ENCODE measurements at regions not wholly inside any gene's neighbourhood (a gene's known extent, or its start where the extent isn't known, plus 50 kb on each side); places are given as distances from the start of the nearest gene placed in this dataset.

GRCh38 chr22:23001463-23001862 is 68.9 kb upstream of the GNAZ start:
- Mint-ChIP-seq H3K27me3 (peaks cover 57 to 75% (median 63%) of the 10 kb centered on the region in 5 donors), H3K4me3 (no peak overlapping the region), H3K36me3 (peaks cover 0 to 15% (median 10%) of the 10 kb centered on the region in 5 donors), H3K4me1 (no peaks in the 10 kb centered on the region), H3K9me3 (peaks cover 11 to 36% (median 23%) of the 10 kb centered on the region in 11 donors), H3K27ac (no peak overlapping the region)
- no peaks in the 10 kb centered on the region for H3K27me3 ChIP-seq (ENCODE audit: control insufficient read depth in 2 of 2, insufficient read depth in 2 of 2, low read length in 2 of 2)
- POLR2A ChIA-PET: no interaction called here
- no peaks in the 10 kb centered on the region for H3K36me3 ChIP-seq (ENCODE audit: control insufficient read depth in 2 of 3, insufficient read depth in 3 of 3, low read length in 3 of 3)
- no peak overlapping the region for H3K27ac ChIP-seq (ENCODE audit: low read depth, low read length)
- no peak overlapping the region for H3K4me3 ChIP-seq (ENCODE audit: low read length)
- ATAC-seq (no peak), DNase-seq (no peak)
- CTCF ChIA-PET: no interaction called here
- H3K9me3 ChIP-seq (ENCODE audit: control insufficient read depth in 2 of 3, low read length in 3 of 3): peaks cover 0 to 11% (median 4%) of the 10 kb centered on the region in 3 experiments
- intact Hi-C loops (cut with micrococcal nuclease): no loop called here
- no peaks in the 10 kb centered on the region for H3K4me1 ChIP-seq (ENCODE audit: control insufficient read depth in 2 of 2, insufficient read depth in 2 of 2, low read length in 2 of 2)

- no peak for DNase-seq
- no peak overlapping the region for H3K27ac Mint-ChIP-seq
- peaks cover 1 to 24% (median 13%) of the 10 kb centered on the region in 11 donors for H3K9me3 Mint-ChIP-seq
- ChIA-PET CTCF (no interaction called here), POLR2A (no interaction called here)
- no peak for ATAC-seq
- Histone ChIP-seq H3K4me1 (ENCODE audit: control insufficient read depth in 2 of 2, insufficient read depth in 2 of 2, low read length in 2 of 2) (no peaks in the 10 kb centered on the region), H3K27ac (ENCODE audit: low read depth, low read length) (no peak overlapping the region), H3K4me3 (ENCODE audit: low read length) (no peak overlapping the region), H3K27me3 (ENCODE audit: control insufficient read depth in 2 of 2, insufficient read depth in 2 of 2, low read length in 2 of 2) (no peaks in the 10 kb centered on the region), H3K9me3 (ENCODE audit: control insufficient read depth in 2 of 3, low read length in 3 of 3) (peaks cover 0 to 2% (median under 1%) of the 10 kb centered on the region in 3 experiments), H3K36me3 (ENCODE audit: control insufficient read depth in 2 of 3, insufficient read depth in 3 of 3, low read length in 3 of 3) (no peaks in the 10 kb centered on the region)
- no peak overlapping the region for H3K4me3 Mint-ChIP-seq
- intact Hi-C loops (cut with micrococcal nuclease): no loop called here
- H3K27me3 Mint-ChIP-seq: peaks cover 59 to 75% (median 61%) of the 10 kb centered on the region in 5 donors
- peaks cover 0 to 11% (median 6%) of the 10 kb centered on the region in 5 donors for H3K36me3 Mint-ChIP-seq
- no peaks in the 10 kb centered on the region for H3K4me1 Mint-ChIP-seq
Observed at GRCh38 chr22:23002612-23003180, 67.6 kb upstream of the GNAZ start.

GRCh38 chr22:23007823-23008222 is 62.5 kb upstream of the GNAZ start:
- Mint-ChIP-seq H3K9me3 (peaks cover 0 to 2% (median 0%) of the 10 kb centered on the region in 11 donors), H3K27ac (no peak overlapping the region), H3K4me1 (peaks cover 4 to 22% (median 18%) of the 10 kb centered on the region in 7 donors), H3K4me3 (no peak overlapping the region), H3K36me3 (no peaks in the 10 kb centered on the region), H3K27me3 (peaks cover 26 to 65% (median 34%) of the 10 kb centered on the region in 5 donors)
- H3K36me3 ChIP-seq (ENCODE audit: control insufficient read depth in 2 of 3, insufficient read depth in 3 of 3, low read length in 3 of 3): no peaks in the 10 kb centered on the region
- H3K27me3 ChIP-seq (ENCODE audit: control insufficient read depth in 2 of 2, insufficient read depth in 2 of 2, low read length in 2 of 2): no peaks in the 10 kb centered on the region
- no peak overlapping the region for H3K4me3 ChIP-seq (ENCODE audit: low read length)
- no peaks in the 10 kb centered on the region for H3K4me1 ChIP-seq (ENCODE audit: control insufficient read depth in 2 of 2, insufficient read depth in 2 of 2, low read length in 2 of 2)
- ATAC-seq (no peak), DNase-seq (no peak)
- H3K27ac ChIP-seq (ENCODE audit: low read depth, low read length): no peak overlapping the region
- intact Hi-C loops (cut with micrococcal nuclease): no loop called here
- H3K9me3 ChIP-seq (ENCODE audit: control insufficient read depth in 2 of 3, low read length in 3 of 3): no peaks in the 10 kb centered on the region
- CTCF ChIA-PET: interaction anchor here (0.9 kb wide), 1 partner anchor 48 kb away, joined by 3 read pairs; no protein-coding TSS in a partner anchor
- POLR2A ChIA-PET: no interaction called here

GRCh38 chr22:23008896-23009295 is 61.4 kb upstream of the GNAZ start:
- ATAC-seq: no peak
- Histone ChIP-seq H3K27ac (ENCODE audit: low read depth, low read length) (no peak overlapping the region), H3K4me1 (ENCODE audit: control insufficient read depth in 2 of 2, insufficient read depth in 2 of 2, low read length in 2 of 2) (no peaks in the 10 kb centered on the region), H3K27me3 (ENCODE audit: control insufficient read depth in 2 of 2, insufficient read depth in 2 of 2, low read length in 2 of 2) (no peaks in the 10 kb centered on the region), H3K4me3 (ENCODE audit: low read length) (no peak overlapping the region), H3K36me3 (ENCODE audit: control insufficient read depth in 2 of 3, insufficient read depth in 3 of 3, low read length in 3 of 3) (no peaks in the 10 kb centered on the region), H3K9me3 (ENCODE audit: control insufficient read depth in 2 of 3, low read length in 3 of 3) (no peaks in the 10 kb centered on the region)
- ChIA-PET POLR2A (no interaction called here), CTCF (interaction anchor here (0.6 kb wide), 1 partner anchor 82 kb away, joined by 3 read pairs; no protein-coding TSS in a partner anchor)
- Mint-ChIP-seq H3K36me3 (no peaks in the 10 kb centered on the region), H3K27ac (no peak overlapping the region), H3K4me3 (no peak overlapping the region), H3K9me3 (peaks cover 0 to 2% (median 0%) of the 10 kb centered on the region in 11 donors), H3K4me1 (peaks cover 5 to 22% (median 18%) of the 10 kb centered on the region in 7 donors), H3K27me3 (peaks cover 25 to 55% (median 28%) of the 10 kb centered on the region in 5 donors)
- intact Hi-C loops (cut with micrococcal nuclease): no loop called here
- no peak for DNase-seq
